HG02885 (cell line): ENCODE measurements at regions not wholly inside any gene's neighbourhood (a gene's known extent, or its start where the extent isn't known, plus 50 kb on each side); places are given as distances from the start of the nearest gene placed in this dataset.
"Not testable (repeated sequence)": the region's sequence is repeated elsewhere in the genome, so short reads cannot be mapped to it uniquely, and the experiment has no call there.

Source experiments
- ATAC-seq: cut with Tn5 transposase; IDR thresholded peaks from one replicate; pipeline ENCODE4 v1.9.1; 2021; ENCODE audit warnings: mild to moderate bottlenecking; ENCODE audit not compliant: unreplicated experiment, poor library complexity

- no peak for ATAC-seq
Observed at GRCh38 chr7:68025369-68025768, 1028.7 kb downstream of the TYW1 start.

DNA sequence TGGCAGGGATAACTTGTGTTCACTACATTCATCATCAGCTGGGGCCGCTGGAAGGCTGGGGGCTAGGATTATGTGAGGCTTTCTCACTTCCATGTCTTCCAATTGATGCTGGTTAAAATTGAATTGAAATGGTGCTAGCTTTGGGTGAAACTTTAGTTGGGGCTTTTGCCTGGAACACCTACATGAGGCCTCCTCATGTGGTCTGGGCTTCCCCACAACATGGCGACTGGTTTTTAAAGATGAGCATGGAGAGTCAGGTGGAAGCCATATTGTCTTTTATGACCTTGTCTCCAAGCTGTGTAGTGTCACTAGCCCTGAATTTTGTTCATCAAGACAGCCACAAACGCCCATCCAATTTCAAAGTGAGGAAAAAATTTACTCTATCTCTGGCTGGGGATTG lies 1033.9 kb downstream of the TYW1 start:
- ATAC-seq = no peak

DNA sequence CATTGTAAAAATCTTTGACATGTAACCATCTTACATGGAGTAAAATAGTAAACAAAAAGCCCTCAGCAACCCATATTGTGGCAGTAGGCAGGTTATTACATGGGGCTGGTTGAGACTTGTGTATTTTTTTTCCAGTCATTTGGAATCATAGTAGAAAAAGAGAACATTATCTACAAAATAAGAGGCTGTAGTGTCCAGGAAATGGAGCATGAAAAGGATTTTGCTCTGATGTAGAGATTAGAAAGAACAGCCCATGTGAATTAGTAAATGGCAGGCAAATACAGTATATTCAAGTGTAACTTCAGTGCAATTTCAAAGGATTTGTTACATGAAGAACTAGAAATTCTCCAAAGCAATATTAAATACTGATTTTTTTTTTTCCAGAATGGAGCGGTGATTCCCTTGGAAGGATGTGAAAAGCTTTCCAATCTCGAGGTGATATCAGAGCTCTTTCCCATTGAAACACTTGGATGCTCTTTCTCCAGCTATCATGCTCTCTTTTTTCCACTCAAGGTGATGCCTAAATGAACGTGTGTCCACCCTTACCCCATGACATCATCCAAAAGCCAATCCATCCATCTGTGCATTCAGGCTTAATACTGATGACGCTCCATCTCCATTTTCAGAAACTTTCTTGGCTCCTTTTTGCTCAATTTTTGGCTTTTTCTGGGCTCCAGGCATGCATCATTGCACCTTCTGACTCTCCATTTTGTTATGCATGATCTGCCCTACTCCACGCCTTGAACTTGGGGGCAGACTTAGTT lies 1034.7 kb downstream of the TYW1 start:
- ATAC-seq = no peak

- no peak for ATAC-seq
Observed at GRCh38 chr7:68038621-68039314, 1042.1 kb downstream of the TYW1 start.

- ATAC-seq = no peak
Observed at GRCh38 chr7:68041554-68041953, 1044.9 kb downstream of the TYW1 start.

DNA sequence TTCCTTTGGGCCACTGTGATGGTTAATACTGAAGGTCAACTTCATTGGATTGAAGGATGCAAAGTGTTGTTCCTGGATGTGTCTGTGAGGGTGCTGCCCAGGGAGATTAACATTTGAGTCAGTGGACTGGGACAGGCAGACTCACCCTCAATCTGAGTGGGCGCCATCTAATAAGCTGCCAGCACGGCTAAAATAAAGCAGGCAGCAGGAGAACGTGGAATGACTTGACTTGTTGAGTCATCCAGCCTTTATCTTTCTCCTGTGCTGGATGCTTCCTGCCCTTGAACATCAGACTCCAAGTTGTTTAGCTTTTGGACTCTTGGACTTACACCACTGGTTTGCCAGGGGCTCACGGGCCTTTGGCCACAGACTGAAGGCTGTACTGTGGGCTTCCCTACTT lies 1046.9 kb downstream of the TYW1 start:
- ATAC-seq = no peak

GRCh38 chr7:68050627-68051026 lies 1054.0 kb downstream of the TYW1 start:
- ATAC-seq = no peak

GRCh38 chr7:68058014-68058413 lies 1061.4 kb downstream of the TYW1 start:
- ATAC-seq = no peak

GRCh38 chr7:68063171-68063570 lies 1066.5 kb downstream of the TYW1 start:
- ATAC-seq = no peak

- ATAC-seq = no peak
Observed at GRCh38 chr7:68065581-68065980, 1068.9 kb downstream of the TYW1 start.

GRCh38 chr7:68067845-68068244 lies 1071.2 kb downstream of the TYW1 start:
- ATAC-seq = no peak

DNA sequence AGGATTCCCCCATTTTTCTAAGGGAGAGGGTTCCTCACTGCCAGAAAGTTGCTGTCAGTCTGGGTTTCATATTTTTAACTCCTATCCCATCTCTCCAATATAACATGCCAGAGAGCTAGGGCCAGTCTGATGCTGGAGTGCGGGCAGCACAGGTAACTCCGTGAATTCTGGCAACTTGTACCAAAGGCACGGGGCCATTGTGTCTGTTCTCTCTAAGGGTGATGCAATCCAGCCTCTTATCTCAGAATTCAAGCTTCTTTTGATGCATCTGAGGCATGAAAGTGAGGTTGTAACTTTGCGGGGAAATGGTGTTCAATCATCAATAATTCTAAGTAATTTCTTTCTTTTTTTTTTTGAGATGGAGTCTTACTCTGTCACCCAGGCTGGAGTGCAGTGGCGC lies 1074.4 kb downstream of the TYW1 start:
- ATAC-seq = no peak

GRCh38 chr7:68073701-68074100 lies 1077.1 kb downstream of the TYW1 start:
- ATAC-seq = no peak

DNA sequence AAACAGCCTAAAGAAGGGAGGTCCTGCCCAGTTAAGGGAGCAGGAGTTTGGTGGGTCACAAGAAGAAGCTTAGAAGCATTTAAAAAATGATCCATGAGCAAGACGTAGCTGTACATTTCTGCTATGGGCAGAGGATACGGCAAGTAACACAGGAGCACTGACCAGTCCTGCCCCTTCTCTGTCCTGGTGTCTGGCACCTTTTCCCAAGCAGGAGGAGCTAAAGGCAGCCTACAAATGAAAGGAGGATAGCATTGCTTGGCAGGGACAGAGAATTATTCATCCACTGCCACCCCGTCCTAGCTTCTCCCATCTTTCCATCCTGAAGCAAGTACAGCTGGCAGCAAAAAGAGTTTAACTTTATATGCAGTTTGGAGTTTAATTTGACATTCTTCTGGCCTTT lies 1077.6 kb downstream of the TYW1 start:
- no peak for ATAC-seq

GRCh38 chr7:68078157-68078710 lies 1081.6 kb downstream of the TYW1 start:
- ATAC-seq = no peak

GRCh38 chr7:68082066-68082960 lies 1085.7 kb downstream of the TYW1 start:
- not testable (repeated sequence) for ATAC-seq

GRCh38 chr7:68082961-68083657 lies 1086.5 kb downstream of the TYW1 start:
- ATAC-seq = not testable (repeated sequence)

- no peak for ATAC-seq
Observed at GRCh38 chr7:68087401-68087800, 1090.8 kb downstream of the TYW1 start.

- ATAC-seq = no peak
Observed at GRCh38 chr7:68088879-68089278, 1092.2 kb downstream of the TYW1 start.

- not testable (repeated sequence) for ATAC-seq
Observed at GRCh38 chr7:68090256-68090655, 1093.6 kb downstream of the TYW1 start.
